ENCODE measurements at regions not wholly inside any gene's neighbourhood (a gene's known extent, or its start where the extent isn't known, plus 50 kb on each side); places are given as distances from the start of the nearest gene placed in this dataset.

- no peak for TF ChIP-seq CTCF (IDR thresholded peaks at IDR 0.05; ENCODE audit: extremely low read depth in 1 of 2, insufficient read depth in 1 of 2, low read depth in 1 of 2, low read length in 2 of 2)
- TF ChIP-seq EZH2 (IDR thresholded peaks at IDR 0.05; ENCODE audit: borderline replicate concordance, low read depth, low read length, severe bottlenecking): no peak
- no peak for TF ChIP-seq POLR2AphosphoS5 (IDR thresholded peaks at IDR 0.05; ENCODE audit: insufficient read depth, low read depth, low read length)
- TF ChIP-seq POLR2A (IDR thresholded peaks at IDR 0.05; ENCODE audit: low read depth, low read length): no peak
- TF ChIP-seq MAX (IDR thresholded peaks at IDR 0.05; ENCODE audit: insufficient read depth, insufficient read length): no peak
- TF ChIP-seq GATA2 (IDR thresholded peaks at IDR 0.05; ENCODE audit: insufficient read depth, insufficient read length, low read depth, low read length): no peak
- no peak for TF ChIP-seq JUN (IDR thresholded peaks at IDR 0.05; ENCODE audit: borderline replicate concordance, insufficient read depth, insufficient read length, low read depth)
- no peak for TF ChIP-seq FOS (IDR thresholded peaks at IDR 0.05; ENCODE audit: borderline replicate concordance, insufficient read depth, low read length)
Measured at GRCh38 chr15:35256551-35256950, 171.5 kb upstream of the NANOGP8 start.

Data from endothelial cell of umbilical vein (primary cell).